GM19025 (cell line): ENCODE measurements at regions not wholly inside any gene's neighbourhood (a gene's known extent, or its start where the extent isn't known, plus 50 kb on each side); places are given as distances from the start of the nearest gene placed in this dataset.

Source experiments
- ATAC-seq: cut with Tn5 transposase; IDR thresholded peaks from one replicate; pipeline ENCODE4 v1.9.1; 2021; ENCODE audit warnings: mild to moderate bottlenecking, low read depth, moderate library complexity; ENCODE audit not compliant: unreplicated experiment

GRCh38 chr10:131517781-131518180 lies 206.3 kb upstream of the TCERG1L start:
- no peak for ATAC-seq

GRCh38 chr10:131519723-131520605 lies 208.4 kb upstream of the TCERG1L start:
- ATAC-seq = no peak

- no peak for ATAC-seq
These were observed 220.0 kb upstream of the TCERG1L start for GRCh38 chr10:131531265-131532190.

GRCh38 chr10:131532291-131532690 lies 220.8 kb upstream of the TCERG1L start:
- ATAC-seq = no peak

GRCh38 chr10:131532745-131533341 lies 221.3 kb upstream of the TCERG1L start:
- ATAC-seq = no peak

GRCh38 chr10:131533846-131534526 lies 222.5 kb upstream of the TCERG1L start:
- no peak for ATAC-seq

GRCh38 chr10:131534836-131535235 lies 223.3 kb upstream of the TCERG1L start:
- no peak for ATAC-seq

GRCh38 chr10:131536676-131537075 lies 225.2 kb upstream of the TCERG1L start:
- ATAC-seq = no peak

- ATAC-seq = no peak
These were observed 225.8 kb upstream of the TCERG1L start for GRCh38 chr10:131537281-131537680.

- ATAC-seq = no peak
These were observed 233.0 kb upstream of the TCERG1L start for GRCh38 chr10:131544495-131544894.

GRCh38 chr10:131546086-131546810 lies 234.7 kb upstream of the TCERG1L start:
- ATAC-seq = no peak

GRCh38 chr10:131547129-131547799 lies 235.7 kb upstream of the TCERG1L start:
- ATAC-seq = no peak

- no peak for ATAC-seq
These were observed 236.7 kb upstream of the TCERG1L start for GRCh38 chr10:131548176-131548575.

- ATAC-seq = no peak
These were observed 237.6 kb upstream of the TCERG1L start for GRCh38 chr10:131549116-131549515.

- ATAC-seq = no peak
These were observed 241.6 kb upstream of the TCERG1L start for GRCh38 chr10:131553121-131553520.

GRCh38 chr10:131553581-131553980 lies 242.1 kb upstream of the TCERG1L start:
- no peak for ATAC-seq

- no peak for ATAC-seq
These were observed 243.3 kb upstream of the TCERG1L start for GRCh38 chr10:131554821-131555220.

GRCh38 chr10:131555406-131555805 lies 243.9 kb upstream of the TCERG1L start:
- no peak for ATAC-seq
